Activated T-helper 17 cell treated with anti-CD3 and anti-CD28 coated beads, Interleukin-2, amount 50 U/mL, for 72 hours (primary cell): ENCODE measurements at regions not wholly inside any gene's neighbourhood (a gene's known extent, or its start where the extent isn't known, plus 50 kb on each side); places are given as distances from the start of the nearest gene placed in this dataset.

Source experiments
- ATAC-seq: fragments of 150-1000 bp; cut with Tn5 transposase; replicated peaks from 2 replicates; pipeline ENCODE4 v1.10.0; 2021; ENCODE audit warnings: mild to moderate bottlenecking, moderate library complexity
- H3K27ac Mint-ChIP-seq: one replicate; pipeline ENCODE4 v1.8.0; 2022; ENCODE audit warnings: mixed read lengths
- H3K27me3 Mint-ChIP-seq: one replicate; pipeline ENCODE4 v1.8.0; 2022; ENCODE audit warnings: mixed read lengths
- H3K36me3 Mint-ChIP-seq: one replicate; pipeline ENCODE4 v1.8.0; 2022; ENCODE audit warnings: low read depth, mild to moderate bottlenecking, mixed read lengths
- H3K4me1 Mint-ChIP-seq: one replicate; pipeline ENCODE4 v1.8.0; 2022; ENCODE audit warnings: mixed read lengths
- H3K4me3 Mint-ChIP-seq: one replicate; pipeline ENCODE4 v1.8.0; 2022; ENCODE audit warnings: mild to moderate bottlenecking, mixed read lengths
- H3K9me3 Mint-ChIP-seq: one replicate; pipeline ENCODE4 v1.8.0; 2022; ENCODE audit warnings: mixed read lengths

GRCh38 chr18:44119607-44120006 lies 561.1 kb upstream of the SETBP1 start:
- no peak overlapping the region for H3K4me3 Mint-ChIP-seq
- H3K27ac Mint-ChIP-seq, result no peak overlapping the region
- no peaks in the 10 kb centered on the region for H3K9me3 Mint-ChIP-seq
- H3K36me3 Mint-ChIP-seq, result no peaks in the 10 kb centered on the region
- H3K4me1 Mint-ChIP-seq, result no peaks in the 10 kb centered on the region
- ATAC-seq, result no peak
- H3K27me3 Mint-ChIP-seq, result no peaks in the 10 kb centered on the region

GRCh38 chr18:44123743-44124142 lies 556.9 kb upstream of the SETBP1 start:
- H3K27ac Mint-ChIP-seq, result no peak overlapping the region
- no peak for ATAC-seq
- H3K36me3 Mint-ChIP-seq, result no peaks in the 10 kb centered on the region
- no peak overlapping the region for H3K4me3 Mint-ChIP-seq
- no peaks in the 10 kb centered on the region for H3K27me3 Mint-ChIP-seq
- no peaks in the 10 kb centered on the region for H3K4me1 Mint-ChIP-seq
- H3K9me3 Mint-ChIP-seq, result no peaks in the 10 kb centered on the region

- Mint-ChIP-seq H3K4me1 (no peaks in the 10 kb centered on the region), H3K4me3 (no peak overlapping the region), H3K27me3 (no peaks in the 10 kb centered on the region), H3K27ac (no peak overlapping the region), H3K36me3 (no peaks in the 10 kb centered on the region), H3K9me3 (no peaks in the 10 kb centered on the region)
- ATAC-seq, result no peak
Measured at GRCh38 chr18:44125446-44125845, 555.2 kb upstream of the SETBP1 start.

GRCh38 chr18:44126598-44126997 lies 554.1 kb upstream of the SETBP1 start:
- Mint-ChIP-seq H3K9me3 (no peaks in the 10 kb centered on the region), H3K36me3 (no peaks in the 10 kb centered on the region), H3K27ac (no peak overlapping the region), H3K4me3 (no peak overlapping the region), H3K27me3 (no peaks in the 10 kb centered on the region), H3K4me1 (no peaks in the 10 kb centered on the region)
- no peak for ATAC-seq

- H3K36me3 Mint-ChIP-seq, result no peaks in the 10 kb centered on the region
- ATAC-seq, result no peak
- no peaks in the 10 kb centered on the region for H3K4me1 Mint-ChIP-seq
- H3K27me3 Mint-ChIP-seq, result no peaks in the 10 kb centered on the region
- no peaks in the 10 kb centered on the region for H3K9me3 Mint-ChIP-seq
- H3K4me3 Mint-ChIP-seq, result no peak overlapping the region
- no peak overlapping the region for H3K27ac Mint-ChIP-seq
Measured at GRCh38 chr18:44128365-44128764, 552.3 kb upstream of the SETBP1 start.

GRCh38 chr18:44130376-44130942 lies 550.2 kb upstream of the SETBP1 start:
- Mint-ChIP-seq H3K9me3 (peaks cover 8% of the 10 kb centered on the region), H3K4me1 (no peaks in the 10 kb centered on the region), H3K4me3 (no peak overlapping the region), H3K27ac (no peak overlapping the region), H3K36me3 (no peaks in the 10 kb centered on the region), H3K27me3 (no peaks in the 10 kb centered on the region)
- ATAC-seq, result no peak

- peaks cover 8% of the 10 kb centered on the region for H3K9me3 Mint-ChIP-seq
- H3K27ac Mint-ChIP-seq, result no peak overlapping the region
- no peaks in the 10 kb centered on the region for H3K27me3 Mint-ChIP-seq
- no peaks in the 10 kb centered on the region for H3K4me1 Mint-ChIP-seq
- no peak overlapping the region for H3K4me3 Mint-ChIP-seq
- ATAC-seq, result no peak
- no peaks in the 10 kb centered on the region for H3K36me3 Mint-ChIP-seq
Measured at GRCh38 chr18:44133483-44133882, 547.2 kb upstream of the SETBP1 start.

GRCh38 chr18:44134447-44134846 lies 546.2 kb upstream of the SETBP1 start:
- no peak for ATAC-seq
- Mint-ChIP-seq H3K27ac (no peak overlapping the region), H3K9me3 (peaks cover 8% of the 10 kb centered on the region), H3K4me1 (no peaks in the 10 kb centered on the region), H3K4me3 (no peak overlapping the region), H3K36me3 (no peaks in the 10 kb centered on the region), H3K27me3 (no peaks in the 10 kb centered on the region)

- ATAC-seq, result no peak
- no peak overlapping the region for H3K4me3 Mint-ChIP-seq
- no peak overlapping the region for H3K27ac Mint-ChIP-seq
- no peaks in the 10 kb centered on the region for H3K4me1 Mint-ChIP-seq
- H3K27me3 Mint-ChIP-seq, result no peaks in the 10 kb centered on the region
- no peaks in the 10 kb centered on the region for H3K36me3 Mint-ChIP-seq
- H3K9me3 Mint-ChIP-seq, result peaks cover 8% of the 10 kb centered on the region
Measured at GRCh38 chr18:44135741-44136140, 544.9 kb upstream of the SETBP1 start.

GRCh38 chr18:44136326-44136725 lies 544.4 kb upstream of the SETBP1 start:
- Mint-ChIP-seq H3K36me3 (no peaks in the 10 kb centered on the region), H3K4me3 (no peak overlapping the region), H3K27ac (no peak overlapping the region), H3K9me3 (peaks cover 8% of the 10 kb centered on the region), H3K4me1 (no peaks in the 10 kb centered on the region), H3K27me3 (no peaks in the 10 kb centered on the region)
- no peak for ATAC-seq

GRCh38 chr18:44143072-44143471 lies 537.6 kb upstream of the SETBP1 start:
- H3K27me3 Mint-ChIP-seq, result no peaks in the 10 kb centered on the region
- no peak overlapping the region for H3K4me3 Mint-ChIP-seq
- H3K4me1 Mint-ChIP-seq, result no peaks in the 10 kb centered on the region
- H3K36me3 Mint-ChIP-seq, result no peaks in the 10 kb centered on the region
- no peaks in the 10 kb centered on the region for H3K9me3 Mint-ChIP-seq
- H3K27ac Mint-ChIP-seq, result no peak overlapping the region
- ATAC-seq, result no peak

GRCh38 chr18:44149706-44150105 lies 531.0 kb upstream of the SETBP1 start:
- peaks cover 3% of the 10 kb centered on the region for H3K9me3 Mint-ChIP-seq
- no peaks in the 10 kb centered on the region for H3K27me3 Mint-ChIP-seq
- no peak overlapping the region for H3K27ac Mint-ChIP-seq
- H3K36me3 Mint-ChIP-seq, result no peaks in the 10 kb centered on the region
- no peak for ATAC-seq
- H3K4me1 Mint-ChIP-seq, result no peaks in the 10 kb centered on the region
- no peak overlapping the region for H3K4me3 Mint-ChIP-seq

GRCh38 chr18:44153981-44154380 lies 526.7 kb upstream of the SETBP1 start:
- H3K27me3 Mint-ChIP-seq, result no peaks in the 10 kb centered on the region
- no peak overlapping the region for H3K4me3 Mint-ChIP-seq
- H3K27ac Mint-ChIP-seq, result no peak overlapping the region
- no peaks in the 10 kb centered on the region for H3K4me1 Mint-ChIP-seq
- H3K9me3 Mint-ChIP-seq, result peaks cover 8% of the 10 kb centered on the region
- H3K36me3 Mint-ChIP-seq, result no peaks in the 10 kb centered on the region
- no peak for ATAC-seq

GRCh38 chr18:44156126-44156525 lies 524.6 kb upstream of the SETBP1 start:
- Mint-ChIP-seq H3K9me3 (peaks cover 8% of the 10 kb centered on the region), H3K36me3 (no peaks in the 10 kb centered on the region), H3K27me3 (no peaks in the 10 kb centered on the region), H3K4me3 (no peak overlapping the region), H3K27ac (no peak overlapping the region), H3K4me1 (no peaks in the 10 kb centered on the region)
- ATAC-seq, result no peak

- no peak for ATAC-seq
- peaks cover 7% of the 10 kb centered on the region for H3K9me3 Mint-ChIP-seq
- no peak overlapping the region for H3K4me3 Mint-ChIP-seq
- no peaks in the 10 kb centered on the region for H3K36me3 Mint-ChIP-seq
- no peaks in the 10 kb centered on the region for H3K4me1 Mint-ChIP-seq
- H3K27me3 Mint-ChIP-seq, result no peaks in the 10 kb centered on the region
- no peak overlapping the region for H3K27ac Mint-ChIP-seq
Measured at GRCh38 chr18:44156776-44157335, 523.8 kb upstream of the SETBP1 start.
